T-helper 1 cell treated with Interleukin-12 subunit alpha and Interleukin-12 subunit beta and Interleukin-4 antibody, amounts not matched to agents 30 ng/mL and 1 ng/mL, for 36 hours (primary cell): ENCODE measurements at regions not wholly inside any gene's neighbourhood (a gene's known extent, or its start where the extent isn't known, plus 50 kb on each side); places are given as distances from the start of the nearest gene placed in this dataset.

Experiments used
- intact Hi-C: fragments of 100-400 bp; cut with micrococcal nuclease; formaldehyde crosslinking; loops from one replicate; pipeline ENCODE4 v1.15.1; 2024

DNA sequence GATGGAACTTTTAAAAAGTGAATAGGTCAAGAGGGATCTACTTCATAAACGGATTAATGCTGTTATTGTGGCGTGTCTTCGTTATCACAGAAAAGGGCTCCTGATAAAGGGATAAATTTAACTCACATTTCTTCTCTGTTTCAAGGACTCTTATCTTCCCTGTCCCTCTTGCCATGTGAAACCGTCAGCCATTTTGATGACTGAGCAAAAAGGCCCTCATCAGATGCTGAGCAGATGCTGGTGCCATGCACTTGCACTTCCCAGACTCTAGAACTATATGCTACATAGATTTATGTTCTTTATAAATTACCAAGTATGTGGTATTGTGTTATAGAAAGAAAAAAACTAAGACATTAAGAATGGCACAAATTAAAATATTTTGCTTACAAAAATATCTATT is 1011.8 kb upstream of the GBE1 start:
- intact Hi-C loops = no loop called here

DNA sequence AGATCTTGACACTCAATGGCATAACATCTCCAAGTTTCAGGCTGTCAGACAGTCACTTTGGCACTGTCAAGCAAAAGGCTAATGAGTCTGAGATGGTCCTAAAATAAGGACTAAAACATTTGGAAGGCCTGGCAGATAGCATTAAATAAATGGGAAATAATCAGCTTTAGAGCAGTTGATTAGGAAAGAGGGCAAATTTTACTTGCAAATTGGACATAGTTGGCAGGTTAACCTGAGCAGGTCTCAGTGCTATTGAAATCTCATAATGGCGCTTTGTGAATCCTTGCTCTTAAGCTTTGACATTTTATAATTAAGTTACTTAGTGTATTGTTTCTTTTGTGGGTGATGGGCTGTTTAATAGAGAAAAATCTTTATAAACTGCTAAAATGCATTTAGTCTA is 1003.1 kb upstream of the GBE1 start:
- intact Hi-C loops = no loop called here

DNA sequence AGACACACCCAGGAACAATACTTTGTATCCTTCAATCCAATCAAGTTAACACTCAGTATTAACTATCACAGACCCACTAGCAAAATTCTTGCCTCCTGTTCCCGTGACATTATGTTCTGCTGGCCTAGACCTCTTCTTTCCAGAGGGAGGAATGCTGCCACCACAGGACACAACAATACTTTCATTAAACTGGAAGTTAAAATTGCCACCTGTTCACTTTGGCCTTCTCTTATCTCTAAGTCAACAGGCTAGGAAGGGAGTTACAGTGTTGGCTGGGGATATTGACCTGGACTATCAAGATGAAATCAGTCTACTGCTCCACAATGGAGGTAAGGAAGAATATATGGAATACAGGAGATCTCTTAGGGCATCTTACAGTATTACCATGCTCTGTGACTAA is 1000.4 kb upstream of the GBE1 start:
- intact Hi-C loops = no loop called here

DNA sequence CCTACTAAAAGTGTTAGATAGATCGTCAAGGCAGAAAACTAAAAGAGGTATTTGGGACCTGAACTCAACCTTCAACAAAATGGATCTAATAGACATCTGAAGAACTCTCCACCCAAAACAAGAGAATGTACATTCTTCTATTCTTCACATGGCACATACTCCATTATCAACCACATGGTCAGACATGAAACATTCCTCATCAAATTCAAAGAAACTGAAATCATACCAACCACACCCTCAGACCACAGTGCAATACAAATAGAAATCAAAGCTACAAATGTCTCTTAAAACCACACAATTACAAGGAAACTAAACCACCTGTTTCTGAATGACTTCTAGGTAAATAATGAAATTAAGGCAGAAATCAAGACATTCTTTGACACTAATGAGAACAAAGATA is 984.1 kb upstream of the GBE1 start:
- intact Hi-C loops = no loop called here

GRCh38 chr3:82743196-82743595 is 981.8 kb upstream of the GBE1 start:
- intact Hi-C loops = no loop called here

- intact Hi-C loops = no loop called here
Measured at GRCh38 chr3:82741346-82741745, 979.9 kb upstream of the GBE1 start.

- intact Hi-C loops = no loop called here
Measured at GRCh38 chr3:82739390-82739789, 977.9 kb upstream of the GBE1 start.

DNA sequence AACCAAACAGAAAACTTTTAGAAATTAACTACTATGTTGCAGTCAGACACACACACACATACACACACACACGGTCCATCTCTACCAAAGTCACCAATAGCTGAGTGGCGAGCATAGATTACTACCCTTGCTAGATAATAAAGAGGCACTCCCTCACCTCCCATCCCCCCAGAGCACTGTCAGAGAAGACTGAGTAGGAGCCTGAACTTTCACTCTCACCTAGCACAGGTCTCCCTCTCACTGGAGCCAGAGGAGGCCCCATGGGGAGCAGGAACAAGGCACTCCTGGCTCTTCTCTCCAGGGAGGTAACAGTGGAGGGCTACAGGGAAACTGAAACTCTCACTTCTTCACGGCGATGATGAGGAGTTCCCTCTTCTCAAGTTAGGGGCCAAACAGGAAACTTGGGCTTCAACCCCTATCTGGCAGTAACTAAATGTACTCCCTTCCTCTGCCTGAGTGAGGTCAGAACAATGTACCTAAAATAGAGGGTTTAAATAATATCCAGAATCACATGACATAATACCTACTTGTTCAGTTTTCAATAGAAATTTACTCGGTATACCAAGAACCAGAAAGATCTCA is 975.3 kb upstream of the GBE1 start:
- intact Hi-C loops = no loop called here

DNA sequence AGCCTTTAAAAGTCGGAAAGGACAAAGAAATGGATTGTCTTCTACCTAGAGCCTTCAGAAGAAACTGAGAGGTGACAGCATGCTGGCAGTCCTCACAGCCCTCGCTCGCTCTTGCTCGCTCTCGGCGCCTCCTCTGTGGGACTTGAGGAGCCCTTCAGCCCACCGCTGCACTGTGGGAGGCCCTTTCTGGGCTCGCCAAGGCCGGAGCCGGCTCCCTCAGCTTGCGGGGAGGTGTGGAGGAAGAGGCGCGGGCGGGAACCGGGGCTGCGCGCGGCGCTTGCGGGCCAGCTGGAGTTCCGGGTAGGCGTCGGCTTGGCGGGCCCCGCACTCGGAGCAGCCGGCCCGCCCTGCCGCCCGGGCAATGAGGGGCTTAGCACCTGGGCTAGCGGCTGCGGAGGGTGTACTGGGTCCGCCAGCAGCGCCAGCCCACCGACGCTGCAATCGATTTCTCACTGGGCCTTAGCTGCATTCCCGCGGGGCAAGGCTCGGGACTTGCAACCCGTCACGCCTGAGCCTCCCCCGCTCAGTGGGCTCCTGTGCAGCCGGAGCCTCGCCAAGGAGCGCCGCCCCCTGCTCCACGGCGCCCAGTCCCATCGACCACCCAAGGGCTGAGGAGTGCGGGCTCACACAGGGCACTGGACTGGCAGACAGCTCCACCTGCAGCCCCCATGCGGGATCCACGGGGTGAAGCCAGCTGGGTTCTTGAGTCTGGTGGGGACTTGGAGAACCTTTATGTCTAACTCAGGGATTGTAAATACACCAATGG is 953.8 kb upstream of the GBE1 start:
- intact Hi-C loops = no loop called here

DNA sequence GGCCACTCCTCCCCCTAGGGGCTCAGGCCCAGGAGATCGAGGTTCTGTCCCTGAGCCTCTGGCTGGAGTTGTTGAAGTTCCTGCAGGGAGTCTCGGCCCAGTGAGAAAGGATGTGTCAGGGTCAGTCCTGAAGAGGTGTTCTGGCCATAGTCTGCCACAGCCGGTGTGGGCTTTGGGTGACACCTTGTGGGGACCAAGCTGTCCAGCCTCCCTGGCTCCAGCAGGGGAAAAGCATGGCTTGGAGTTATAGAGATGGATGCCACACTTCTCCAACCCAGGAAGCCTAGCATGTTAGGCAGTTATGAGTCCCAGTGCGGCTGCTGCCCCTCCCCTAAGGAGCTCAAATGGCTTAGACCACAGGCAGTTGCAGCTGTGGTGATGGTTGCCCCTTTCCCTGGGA is 945.6 kb upstream of the GBE1 start:
- intact Hi-C loops = loop anchor here (10.0 kb wide), 1 partner anchor 1302 kb away; no protein-coding TSS in a partner anchor

DNA sequence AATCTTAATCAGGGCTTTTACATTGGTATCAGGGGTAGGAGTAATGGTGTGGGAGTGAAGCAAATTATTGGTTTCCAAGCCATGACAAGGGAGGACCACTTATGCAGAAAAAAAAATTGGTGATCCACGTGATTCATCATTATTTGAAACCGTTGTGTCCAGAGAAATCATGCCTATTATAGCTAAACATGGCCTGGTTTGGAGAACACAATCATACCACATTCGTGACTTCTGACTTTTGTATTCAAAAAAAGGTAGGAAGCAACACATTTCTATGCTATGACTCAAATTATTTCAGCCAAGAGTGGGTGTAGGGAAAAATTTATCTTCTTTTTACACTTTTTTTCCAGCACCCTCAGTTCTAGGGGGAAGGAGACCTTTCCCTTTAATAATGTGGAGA is 924.3 kb upstream of the GBE1 start:
- intact Hi-C loops = no loop called here

DNA sequence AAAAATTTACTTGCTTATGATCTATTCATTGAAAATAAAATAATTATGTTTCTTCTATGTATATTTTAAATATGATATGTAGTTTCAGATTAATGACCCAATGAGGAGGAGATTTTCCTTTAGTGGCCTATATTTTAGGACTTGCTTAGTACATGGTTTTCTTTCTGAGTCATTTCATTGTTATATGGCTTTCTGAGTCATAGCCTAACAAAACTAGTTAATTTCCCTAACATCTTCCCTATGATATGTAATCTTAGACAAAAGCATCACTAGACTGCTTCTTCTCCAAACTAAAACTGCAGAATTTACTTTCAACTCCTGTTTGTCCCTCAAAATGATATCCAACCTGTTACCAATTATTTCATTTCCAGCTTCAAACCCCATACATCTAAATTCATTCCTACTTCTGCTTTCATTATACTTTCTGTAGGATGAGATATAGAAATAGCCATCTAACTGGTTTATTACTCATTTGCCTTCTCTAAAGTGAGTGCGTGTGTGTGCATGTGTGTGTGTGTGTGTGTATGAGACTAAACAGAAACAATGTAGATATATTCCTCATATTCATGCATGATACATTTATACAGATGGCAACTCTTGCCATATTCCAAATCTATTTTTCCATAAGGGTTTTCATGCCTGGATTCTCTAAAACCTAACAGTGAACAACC is 915.0 kb upstream of the GBE1 start:
- intact Hi-C loops = no loop called here

DNA sequence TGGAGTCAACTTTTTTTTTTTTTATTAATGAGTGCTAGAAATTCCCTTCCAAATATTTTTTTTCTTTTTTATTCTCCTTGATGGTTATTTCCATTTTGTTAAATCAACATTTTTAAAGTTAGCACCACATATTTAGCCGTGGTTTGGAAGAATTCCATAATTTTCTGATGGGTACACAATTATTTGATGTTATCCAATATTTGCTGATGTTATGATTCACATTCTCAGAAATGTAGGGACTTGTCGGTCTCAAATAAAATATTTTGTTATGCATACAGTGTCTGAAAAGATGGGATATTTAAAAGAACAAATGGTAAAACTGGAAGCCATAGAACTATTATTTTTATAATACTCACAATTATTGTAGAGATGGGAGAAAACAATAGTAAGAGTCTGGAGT is 911.5 kb upstream of the GBE1 start:
- intact Hi-C loops = no loop called here

- intact Hi-C loops = no loop called here
Measured at GRCh38 chr3:82671466-82671865, 910.0 kb upstream of the GBE1 start.

DNA sequence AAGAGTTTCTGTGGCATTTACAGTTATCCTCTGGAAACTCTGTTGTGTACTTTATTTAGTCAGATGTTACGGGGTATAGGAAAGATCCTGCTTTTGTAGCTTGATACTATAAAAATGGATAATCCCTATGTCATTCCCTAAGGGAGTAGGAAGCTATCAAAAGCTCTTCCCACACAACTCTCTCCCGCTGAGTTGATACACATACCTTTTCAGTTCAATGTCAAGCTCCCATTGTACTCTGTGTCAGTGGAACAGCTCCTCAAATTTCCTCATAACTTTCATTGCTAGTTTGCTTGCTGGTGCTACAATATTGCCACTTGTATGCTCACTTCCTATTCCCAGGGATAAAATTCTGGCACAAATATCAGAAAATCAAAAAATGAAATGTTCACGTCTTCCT is 893.3 kb upstream of the GBE1 start:
- intact Hi-C loops = no loop called here

- intact Hi-C loops = no loop called here
Measured at GRCh38 chr3:82643948-82644347, 882.5 kb upstream of the GBE1 start.

DNA sequence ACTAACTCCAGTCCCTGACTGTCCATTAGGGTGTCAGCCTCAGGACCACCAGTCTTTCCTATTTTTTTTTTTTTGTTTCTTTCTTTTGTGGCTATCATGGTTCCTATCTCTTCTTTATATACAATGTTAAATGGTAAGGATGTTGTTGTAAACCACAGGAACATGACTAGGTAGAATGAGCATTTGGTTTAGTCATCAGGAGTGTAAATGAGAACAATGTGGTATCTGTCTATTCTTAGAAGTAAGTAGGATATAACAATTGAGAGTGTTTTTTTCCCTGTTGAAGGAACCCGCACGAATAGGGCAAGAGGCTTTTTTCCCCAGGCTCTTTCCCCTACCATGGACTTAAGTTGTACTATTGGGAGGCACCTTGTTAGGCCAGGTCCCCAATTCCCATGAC is 880.3 kb upstream of the GBE1 start:
- intact Hi-C loops = no loop called here

DNA sequence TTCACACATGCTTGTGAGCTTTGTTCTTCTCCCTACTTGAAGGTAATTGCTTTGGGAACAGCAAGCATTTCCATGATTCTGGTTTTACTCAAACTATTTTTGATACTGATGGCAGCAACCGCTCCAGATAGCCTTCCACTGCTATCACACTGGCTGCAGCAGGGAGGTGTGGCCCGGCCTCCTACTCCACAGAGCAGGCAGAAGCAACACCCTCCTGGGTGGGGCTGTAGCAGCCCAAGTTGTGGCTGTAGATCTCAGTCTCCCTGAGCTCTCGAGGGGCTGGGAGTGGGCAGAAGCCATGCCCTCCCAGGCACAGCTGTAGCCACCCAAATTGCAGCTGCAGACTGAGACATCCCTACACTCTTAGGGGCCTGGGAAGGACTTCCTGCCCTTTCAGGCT is 878.8 kb upstream of the GBE1 start:
- intact Hi-C loops = no loop called here

- intact Hi-C loops = no loop called here
Measured at GRCh38 chr3:82637574-82637973, 876.1 kb upstream of the GBE1 start.

DNA sequence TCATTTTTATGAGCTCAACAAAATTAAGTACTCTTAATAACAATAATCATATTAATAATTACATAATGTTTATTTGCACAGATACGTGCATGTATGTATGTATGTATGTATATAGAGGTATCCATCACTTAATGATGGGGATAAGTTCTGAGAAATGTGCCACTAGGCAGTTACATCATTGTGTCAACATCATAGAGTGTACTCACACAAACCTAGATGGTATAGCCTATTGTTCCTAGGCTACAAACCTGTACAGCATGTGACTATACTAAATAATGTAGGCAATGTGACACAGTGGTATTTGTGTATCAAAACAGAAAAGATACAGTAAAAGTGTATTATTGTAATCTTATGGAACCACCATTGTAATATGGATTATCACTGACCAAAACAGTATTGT is 874.7 kb upstream of the GBE1 start:
- intact Hi-C loops = no loop called here

DNA sequence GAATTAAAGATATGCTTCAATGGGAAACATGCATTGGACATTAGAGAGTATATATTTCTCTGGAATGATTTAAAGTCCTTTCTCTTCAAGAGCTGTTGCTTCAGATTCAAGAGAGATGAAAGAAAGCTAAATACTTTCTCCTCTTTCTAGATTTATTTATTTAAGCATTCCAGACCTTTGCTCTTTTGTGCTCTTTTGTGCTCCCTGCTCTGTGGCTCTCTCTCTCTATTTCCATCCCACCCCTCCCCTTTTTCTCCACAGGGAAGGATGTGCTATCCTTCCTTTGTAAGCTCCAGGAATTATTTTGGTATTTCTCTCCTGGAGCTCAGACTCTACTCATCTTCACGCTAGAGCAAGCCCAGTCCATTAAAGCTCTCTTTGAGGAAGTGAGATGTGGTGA is 871.9 kb upstream of the GBE1 start:
- intact Hi-C loops = no loop called here

DNA sequence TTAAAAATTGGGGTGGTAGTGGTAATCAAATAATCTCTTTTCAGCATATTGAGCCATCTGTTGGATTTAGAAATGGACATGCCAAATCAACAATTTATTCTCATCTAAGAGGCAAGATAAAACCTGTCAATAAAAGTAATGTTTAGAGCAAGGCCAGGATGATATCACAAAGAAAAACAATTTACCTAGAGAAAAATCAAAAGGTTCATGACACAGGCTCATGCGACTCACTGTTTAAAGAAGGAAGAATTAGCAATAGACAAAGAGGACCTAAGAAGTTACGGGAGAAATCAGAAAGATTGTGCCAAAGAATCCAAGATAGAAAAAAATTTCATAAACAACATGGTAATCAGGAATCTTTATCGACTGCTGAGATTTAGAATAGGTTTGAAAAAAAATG is 868.5 kb upstream of the GBE1 start:
- intact Hi-C loops = no loop called here
